A549 (cell line): ENCODE measurements at regions not wholly inside any gene's neighbourhood (a gene's known extent, or its start where the extent isn't known, plus 50 kb on each side); places are given as distances from the start of the nearest gene placed in this dataset.
"Not testable (repeated sequence)": the region's sequence is repeated elsewhere in the genome, so short reads cannot be mapped to it uniquely, and the experiment has no call there.

Source experiments
- BHLHE40 ChIP-seq: IDR thresholded peaks from 2 replicates; pipeline ENCODE4 v1.6.1; 2012; ENCODE audit warnings: low read depth, low read length, inconsistent platforms
- CEBPB ChIP-seq, 2 experiments: fragments of >200 bp in 1 of 2; sonication (Bioruptor Twin) in 1 of 2; formaldehyde crosslinking in 1 of 2; IDR thresholded peaks; 2 replicates each; pipeline ENCODE4 v1.6.1; 2012 to 2016
- CTCF ChIP-seq: fragments of >200 bp; sonication (Bioruptor Twin); formaldehyde crosslinking; IDR thresholded peaks from 3 replicates; pipeline ENCODE4 v1.5.1; 2016
- EP300 ChIP-seq, 2 experiments: fragments of >200 bp; sonication (Bioruptor Twin); formaldehyde crosslinking; IDR thresholded peaks; 2 replicates in 1 of 2; 3 replicates in 1 of 2; pipeline ENCODE4 v1.6.1; 2016 to 2017
- KDM1A ChIP-seq: fragments of 200-600 bp; sonication (generic); IDR thresholded peaks from 2 replicates; pipeline ENCODE4 v1.6.1; 2016; ENCODE audit warnings: low read depth, mild to moderate bottlenecking
- MAFK ChIP-seq: fragments of 450-650 bp; IDR thresholded peaks from 2 replicates; pipeline ENCODE4 v1.6.1; 2014; ENCODE audit not compliant: partially characterized antibody
- MAX ChIP-seq: IDR thresholded peaks from 2 replicates; pipeline ENCODE4 v1.6.1; 2012
- MYC ChIP-seq: IDR thresholded peaks from 2 replicates; pipeline ENCODE4 v1.6.1; 2012; ENCODE audit warnings: mild to moderate bottlenecking, inconsistent platforms, low read length, improper control_type of control experiment, borderline replicate concordance
- PBX3 ChIP-seq: IDR thresholded peaks from 2 replicates; pipeline ENCODE4 v1.6.1; 2012
- POLR2A ChIP-seq: IDR thresholded peaks from 2 replicates; pipeline ENCODE4 v1.6.1; 2012; ENCODE audit warnings: mild to moderate bottlenecking, low read length
- RAD21 ChIP-seq, 2 experiments: fragments of >200 bp in 1 of 2; sonication (Bioruptor Twin) in 1 of 2; formaldehyde crosslinking in 1 of 2; IDR thresholded peaks in 1 of 2; conservative IDR thresholded peaks in 1 of 2; 2 replicates in 1 of 2; 3 replicates in 1 of 2; pipeline ENCODE4 v1.6.1; 2012 to 2018; ENCODE audit warnings: inconsistent platforms in 1 of 2
- REST ChIP-seq: fragments of 200-600 bp; sonication (generic); IDR thresholded peaks from 2 replicates; pipeline ENCODE4 v1.6.1; 2016; ENCODE audit warnings: antibody characterized with exemption, mild to moderate bottlenecking, moderate library complexity
- SMC3 ChIP-seq: fragments of >200 bp; sonication (Bioruptor Twin); formaldehyde crosslinking; IDR thresholded peaks from 3 replicates; pipeline ENCODE4 v1.6.1; 2018; ENCODE audit warnings: inconsistent platforms
- SREBF2 ChIP-seq: fragments of 450-650 bp; IDR thresholded peaks from 2 replicates; pipeline ENCODE4 v1.6.1; 2014; ENCODE audit warnings: mild to moderate bottlenecking, moderate library complexity

GRCh38 chr12:25710938-25711605 is 158.0 kb upstream of the LMNTD1 start:
- not testable (repeated sequence) for TF ChIP-seq PBX3; MAFK; SMC3; POLR2A; CTCF; KDM1A; MYC; RAD21 (conservative IDR thresholded peaks at IDR 0.05 in 1 of 2, IDR thresholded peaks at IDR 0.05 in 1 of 2); BHLHE40; REST; EP300 (IDR thresholded peaks at IDR 0.05); SREBF2; CEBPB (IDR thresholded peaks at IDR 0.05); MAX
